GM10266 (cell line): ENCODE measurements at regions not wholly inside any gene's neighbourhood (a gene's known extent, or its start where the extent isn't known, plus 50 kb on each side); places are given as distances from the start of the nearest gene placed in this dataset.

Experiments
- DNase-seq: peaks from one replicate; pipeline ENCODE4 v3.0.0; 2012; ENCODE audit errors: extremely low spot score
- CTCF ChIP-seq: IDR thresholded peaks from 2 replicates; pipeline ENCODE4 v1.5.1; 2012; ENCODE audit warnings: mild to moderate bottlenecking, low read depth; ENCODE audit not compliant: control insufficient read depth, insufficient read depth; ENCODE audit errors: missing control alignments

GRCh38 chr6:90456001-90456400, 130.9 kb downstream of the MAP3K7 start:
- DNase-seq, result no peak
- TF ChIP-seq CTCF, result no peak

- TF ChIP-seq CTCF, result no peak
- DNase-seq, result no peak
Measured at GRCh38 chr6:90454836-90455427, 131.9 kb downstream of the MAP3K7 start.

DNA sequence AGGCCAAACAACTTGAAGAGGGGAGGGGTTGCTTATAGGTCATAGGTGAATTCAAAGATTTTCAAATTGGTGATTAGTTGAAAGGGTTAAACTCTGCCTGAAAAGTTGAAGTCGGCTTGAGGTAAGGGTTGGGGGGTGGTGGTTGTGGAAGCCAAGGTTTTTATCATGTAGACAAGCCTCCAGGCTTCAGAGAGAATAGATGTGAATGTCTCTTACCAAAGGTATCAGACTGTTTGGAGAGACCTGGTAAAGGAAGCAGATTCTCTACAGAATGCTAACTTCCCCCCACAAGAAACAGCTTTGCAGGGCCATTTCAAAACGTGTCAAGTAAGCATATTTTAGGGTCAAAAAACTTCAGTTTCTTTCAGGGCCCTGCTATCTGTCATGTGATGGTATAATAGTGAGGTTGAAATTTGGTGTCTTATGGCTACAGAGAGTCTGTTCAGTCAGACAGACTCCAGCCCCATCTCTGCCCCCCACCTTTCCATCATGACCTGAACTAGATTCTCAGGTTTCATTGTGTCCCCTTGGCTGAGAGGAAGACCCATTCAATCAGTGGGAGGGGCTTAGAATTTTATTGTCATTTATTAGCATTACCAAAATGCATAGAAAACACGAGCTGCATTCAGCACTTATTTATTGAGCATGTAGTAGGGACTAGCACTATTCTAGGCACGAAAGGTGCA, 136.5 kb downstream of the MAP3K7 start:
- no peak for DNase-seq
- TF ChIP-seq CTCF, result no peak

DNA sequence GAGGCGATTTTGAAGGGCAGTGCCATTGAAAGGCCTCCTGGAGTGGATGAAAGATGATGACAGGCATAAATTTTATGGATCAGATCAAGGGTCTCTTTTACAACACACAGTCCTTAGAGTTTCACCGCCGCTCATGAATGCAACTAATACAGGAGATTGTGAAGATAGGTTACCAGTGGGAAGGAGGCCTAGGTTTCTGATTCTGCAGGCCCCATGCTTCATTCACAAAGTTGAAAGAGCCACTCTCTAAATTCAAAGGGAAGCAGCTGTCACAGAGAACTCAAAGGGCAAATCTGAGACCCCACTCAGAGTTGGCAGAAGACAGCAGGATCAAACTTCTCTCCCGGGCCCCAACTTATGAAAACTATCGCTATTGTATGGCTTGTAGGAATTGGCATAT, 137.6 kb downstream of the MAP3K7 start:
- DNase-seq, result no peak

DNA sequence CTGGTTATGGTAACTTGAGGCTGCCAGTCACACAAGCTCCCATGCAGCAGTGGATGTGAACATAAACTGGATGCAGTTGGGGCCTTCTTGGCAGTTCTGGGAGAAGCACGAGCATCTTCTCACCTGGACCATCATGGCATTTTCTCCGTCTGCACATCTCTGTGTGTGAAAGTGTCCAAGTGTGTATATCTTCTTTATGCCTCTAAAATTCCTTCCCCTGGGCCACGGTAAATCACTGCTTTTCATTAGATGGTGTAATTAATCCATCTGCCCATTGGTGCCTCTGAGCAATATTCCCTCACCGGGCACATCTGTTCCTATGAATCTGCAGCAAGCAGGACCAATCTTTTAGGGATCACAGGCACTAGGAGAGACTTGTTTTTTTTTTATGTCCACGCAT, 138.0 kb downstream of the MAP3K7 start:
- no peak for TF ChIP-seq CTCF

More for the DNA sequence above, 137.6 kb downstream of the MAP3K7 start:
- no peak for TF ChIP-seq CTCF

DNA sequence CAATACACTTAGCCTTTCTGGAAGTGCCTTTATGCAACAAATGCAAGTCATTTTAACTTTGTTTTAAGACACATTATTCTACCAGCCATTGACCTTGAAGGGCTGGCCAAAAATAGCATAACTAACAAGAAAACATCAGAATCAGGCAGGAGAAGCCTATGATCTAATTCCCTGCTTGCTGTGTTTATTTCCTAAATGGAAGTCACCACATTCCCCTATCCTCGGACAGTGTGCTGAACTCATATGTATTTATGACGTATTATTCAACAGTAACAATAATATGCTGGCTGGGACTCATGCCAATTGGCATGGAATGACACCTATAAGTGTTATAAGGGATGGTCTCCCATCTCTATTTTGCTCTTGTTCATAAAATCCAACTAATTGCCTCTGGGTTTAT, 140.7 kb downstream of the MAP3K7 start:
- DNase-seq, result no peak
- no peak for TF ChIP-seq CTCF

More for the DNA sequence above, 138.0 kb downstream of the MAP3K7 start:
- no peak for DNase-seq

- no peak for DNase-seq
- no peak for TF ChIP-seq CTCF
Measured at GRCh38 chr6:90445533-90446108, 141.3 kb downstream of the MAP3K7 start.
